ENCODE measurements at regions not wholly inside any gene's neighbourhood (a gene's known extent, or its start where the extent isn't known, plus 50 kb on each side); places are given as distances from the start of the nearest gene placed in this dataset. TPM values are rescaled to one million over a fixed set of nuclear protein-coding genes. Genes with fewer than 3 reads are reported as not detected.

- no peaks in the 10 kb centered on the region for H3K36me3 ChIP-seq
- intact Hi-C loops (cut with DNase I): no loop called here
- no peak overlapping the region for H3K27ac ChIP-seq
- TF ChIP-seq CTCF (IDR thresholded peaks at IDR 0.05) (no peak), POLR2A (IDR thresholded peaks at IDR 0.05) (no peak)
- no peaks in the 10 kb centered on the region for H3K9me3 ChIP-seq
- H3K4me1 ChIP-seq: no peaks in the 10 kb centered on the region
- DNase-seq: no peak
- H3K27me3 ChIP-seq: no peaks in the 10 kb centered on the region
- WGBS, 2 donors: 89 to 95% methylated on average over 1 of the region's 1 CpG
- H3K4me3 ChIP-seq (replicated peaks in 1 of 3): no peak overlapping the region
Measured at GRCh38 chr4:44804301-44804700, 77.9 kb upstream of the GNPDA2 start.

DNA sequence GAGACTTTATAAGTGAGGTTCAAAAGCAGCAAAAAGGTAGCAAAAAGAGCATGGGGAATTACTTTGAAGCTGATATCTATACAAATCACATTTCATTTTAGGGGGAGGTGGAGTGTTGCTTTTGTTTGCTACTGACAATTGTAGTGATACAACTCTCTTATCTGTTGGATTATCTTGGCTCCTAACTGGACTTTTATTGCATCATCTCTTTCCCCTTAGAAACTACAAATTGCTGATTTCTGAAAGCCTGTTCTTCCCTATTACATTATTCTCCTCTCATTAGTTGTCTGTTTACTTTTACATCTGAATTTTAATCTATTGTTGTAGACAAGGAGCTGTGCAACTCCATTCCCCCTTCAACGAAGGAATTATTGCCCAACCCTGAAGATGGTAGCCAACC is 75.0 kb upstream of the GNPDA2 start:
- DNase-seq: no peak
- Histone ChIP-seq H3K9me3 (no peaks in the 10 kb centered on the region), H3K27ac (no peak overlapping the region), H3K36me3 (no peaks in the 10 kb centered on the region), H3K4me3 (replicated peaks in 1 of 3) (no peak overlapping the region), H3K4me1 (no peaks in the 10 kb centered on the region), H3K27me3 (no peaks in the 10 kb centered on the region)
- intact Hi-C loops (cut with DNase I): no loop called here
- TF ChIP-seq POLR2A (IDR thresholded peaks at IDR 0.05) (no peak), CTCF (IDR thresholded peaks at IDR 0.05) (no peak)
- WGBS, 2 donors: 75 to 78% methylated on average over 1 of the region's 1 CpG

DNA sequence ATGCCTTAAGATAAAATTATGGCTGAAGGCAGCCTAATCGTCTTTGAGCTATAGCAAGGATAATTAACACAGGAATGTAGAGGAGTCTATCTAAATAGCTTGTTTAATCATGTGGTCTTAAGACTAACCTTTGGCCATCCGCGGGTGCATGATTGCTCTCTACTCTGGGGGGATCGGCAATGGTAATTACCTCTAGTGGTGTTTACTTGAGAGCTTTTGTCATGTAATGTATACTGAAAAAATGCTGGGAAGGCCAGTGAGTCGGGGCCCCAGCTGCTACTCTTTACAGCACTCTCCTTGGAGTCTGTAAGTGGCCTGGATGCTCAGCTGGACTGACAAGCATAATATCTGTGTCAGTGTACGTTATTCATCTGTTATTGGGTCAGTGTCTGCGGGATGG is 65.5 kb upstream of the GNPDA2 start:
- no peaks in the 10 kb centered on the region for H3K27me3 ChIP-seq
- DNase-seq: no peak
- intact Hi-C loops (cut with DNase I): no loop called here
- H3K4me1 ChIP-seq: no peaks in the 10 kb centered on the region
- H3K27ac ChIP-seq: no peak overlapping the region
- H3K36me3 ChIP-seq: no peaks in the 10 kb centered on the region
- no peak overlapping the region for H3K4me3 ChIP-seq (replicated peaks in 1 of 3)
- TF ChIP-seq CTCF (IDR thresholded peaks at IDR 0.05): no peak
- 63 to 72% methylated on average over 7 of the region's 7 CpGs for WGBS, 2 donors
- no peaks in the 10 kb centered on the region for H3K9me3 ChIP-seq

DNA sequence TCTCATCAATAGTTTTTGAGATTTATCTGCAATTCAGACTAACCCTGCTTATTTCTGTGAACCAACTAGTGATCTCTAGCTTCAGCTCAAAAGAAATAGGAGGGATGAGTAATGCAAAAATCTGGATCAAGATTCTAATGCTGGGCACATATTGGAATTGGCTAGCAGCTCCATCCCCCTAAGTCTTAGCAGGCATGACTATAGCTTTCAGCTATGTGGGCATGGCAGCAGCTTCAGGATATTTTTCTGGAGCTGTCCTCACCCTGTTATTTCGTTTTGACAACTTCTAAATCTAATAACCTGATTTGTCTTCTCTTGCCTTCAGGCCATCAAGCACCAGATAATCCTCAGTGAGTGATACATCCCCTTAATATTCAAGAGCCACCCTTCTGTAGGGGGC is 50.8 kb upstream of the GNPDA2 start:
- intact Hi-C loops (cut with DNase I): no loop called here
- no peak for DNase-seq
- Histone ChIP-seq H3K4me1 (no peaks in the 10 kb centered on the region), H3K9me3 (no peaks in the 10 kb centered on the region), H3K27ac (no peak overlapping the region), H3K4me3 (replicated peaks in 1 of 3) (no peak overlapping the region), H3K36me3 (no peaks in the 10 kb centered on the region), H3K27me3 (no peaks in the 10 kb centered on the region)
- no peak for TF ChIP-seq CTCF (IDR thresholded peaks at IDR 0.05)
- TF ChIP-seq POLR2A (IDR thresholded peaks at IDR 0.05): no peak
- WGBS, 2 donors: 15 to 29% methylated on average over 1 of the region's 1 CpG

Small RNA genes in the stretch of these regions (small RNA-seq; reads per million reads assigned to genes)
- not detected for gene RNU6-931P
